Thyroid gland (tissue), 4 donors: ENCODE measurements at regions not wholly inside any gene's neighbourhood (a gene's known extent, or its start where the extent isn't known, plus 50 kb on each side); places are given as distances from the start of the nearest gene placed in this dataset.

Source experiments
- DNase-seq, 2 donors: peaks; one replicate each; pipeline ENCODE4 v3.0.0-alpha.2; 2019
- H3K27ac ChIP-seq, 3 donors: fragments of 200-600 bp; sonication (generic); 1 replicate in 2 of 3; 2 replicates in 1 of 3; pipeline ENCODE4 v1.5.1; 2016 to 2019; ENCODE audit warnings: mild to moderate bottlenecking in 1 of 3, moderate library complexity in 1 of 3
- H3K27me3 ChIP-seq: fragments of 200-600 bp; sonication (generic); one replicate; pipeline ENCODE4 v1.5.1; 2019
- H3K36me3 ChIP-seq, 2 donors: fragments of 200-600 bp; sonication (generic); one replicate each; pipeline ENCODE4 v1.5.1; 2016 to 2019
- H3K4me1 ChIP-seq, 2 donors: fragments of 200-600 bp; sonication (generic); one replicate each; pipeline ENCODE4 v1.5.1; 2017 to 2019
- H3K4me3 ChIP-seq, 3 donors: fragments of 200-600 bp; sonication (generic); replicated peaks in 1 of 3; 1 replicate in 2 of 3; 2 replicates in 1 of 3; pipeline ENCODE4 v1.5.1; 2016; ENCODE audit warnings: mild to moderate bottlenecking in 1 of 3
- H3K9me3 ChIP-seq: fragments of 200-600 bp; sonication (generic); one replicate; pipeline ENCODE4 v1.5.1; 2017
- POLR2A ChIP-seq, 2 donors: fragments of 450-650 bp; IDR thresholded peaks; one replicate each; pipeline ENCODE4 v1.6.1; 2017; ENCODE audit warnings: antibody characterized with exemption in 2 of 2, mild to moderate bottlenecking in 2 of 2, moderate library complexity in 1 of 2
- WGBS, 2 donors: methylation state at CpG; one replicate each; pipeline ENCODE4 v1.1.5; 2017; 5-methylcytosine and 5-hydroxymethylcytosine counted together
- intact Hi-C: fragments of 100-400 bp; cut with DNase I; formaldehyde crosslinking; loops from one replicate; pipeline ENCODE4 v1.15.1; 2023
- TF ChIP-seq, protein P1 (sequence below), 6 experiments: fragments of 200-600 bp in 3 of 6; fragments of 450-650 bp in 3 of 6; sonication (generic) in 3 of 6; IDR thresholded peaks; one replicate each; pipeline ENCODE4 v1.5.1; 2016 to 2019; ENCODE audit warnings: antibody characterized with exemption in 6 of 6, mild to moderate bottlenecking in 2 of 6, inconsistent platforms in 1 of 6, moderate library complexity in 1 of 6

GRCh38 chr1:82073071-82073470, 272.3 kb downstream of the ADGRL2 start:
- Histone ChIP-seq H3K36me3 (no peaks in the 10 kb centered on the region), H3K4me1 (peaks cover 16 to 23% of the 10 kb centered on the region in 2 donors), H3K27me3 (no peaks in the 10 kb centered on the region), H3K4me3 (no peak overlapping the region), H3K27ac (peak overlapping the region in 1 of 3 donors; percentile 6), H3K9me3 (no peaks in the 10 kb centered on the region)
- WGBS, 2 donors: 15% methylated on average over 1 of the region's 1 CpG
- intact Hi-C loops: no loop called here
- DNase-seq: peak; percentile 3
- no peak for TF ChIP-seq POLR2A (IDR thresholded peaks at IDR 0.05)
- TF ChIP-seq, protein P1, sequence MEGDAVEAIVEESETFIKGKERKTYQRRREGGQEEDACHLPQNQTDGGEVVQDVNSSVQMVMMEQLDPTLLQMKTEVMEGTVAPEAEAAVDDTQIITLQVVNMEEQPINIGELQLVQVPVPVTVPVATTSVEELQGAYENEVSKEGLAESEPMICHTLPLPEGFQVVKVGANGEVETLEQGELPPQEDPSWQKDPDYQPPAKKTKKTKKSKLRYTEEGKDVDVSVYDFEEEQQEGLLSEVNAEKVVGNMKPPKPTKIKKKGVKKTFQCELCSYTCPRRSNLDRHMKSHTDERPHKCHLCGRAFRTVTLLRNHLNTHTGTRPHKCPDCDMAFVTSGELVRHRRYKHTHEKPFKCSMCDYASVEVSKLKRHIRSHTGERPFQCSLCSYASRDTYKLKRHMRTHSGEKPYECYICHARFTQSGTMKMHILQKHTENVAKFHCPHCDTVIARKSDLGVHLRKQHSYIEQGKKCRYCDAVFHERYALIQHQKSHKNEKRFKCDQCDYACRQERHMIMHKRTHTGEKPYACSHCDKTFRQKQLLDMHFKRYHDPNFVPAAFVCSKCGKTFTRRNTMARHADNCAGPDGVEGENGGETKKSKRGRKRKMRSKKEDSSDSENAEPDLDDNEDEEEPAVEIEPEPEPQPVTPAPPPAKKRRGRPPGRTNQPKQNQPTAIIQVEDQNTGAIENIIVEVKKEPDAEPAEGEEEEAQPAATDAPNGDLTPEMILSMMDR (IDR thresholded peaks at IDR 0.05): no peak

GRCh38 chr1:82065916-82066315, 265.2 kb downstream of the ADGRL2 start:
- 64 to 89% methylated on average over 3 to 4 of the region's 4 CpGs for WGBS, 2 donors
- Histone ChIP-seq H3K36me3 (no peaks in the 10 kb centered on the region), H3K9me3 (no peaks in the 10 kb centered on the region), H3K4me1 (no peaks in the 10 kb centered on the region), H3K4me3 (no peak overlapping the region), H3K27ac (no peak overlapping the region), H3K27me3 (no peaks in the 10 kb centered on the region)
- no peak for DNase-seq
- intact Hi-C loops: no loop called here
- TF ChIP-seq, protein P1 (IDR thresholded peaks at IDR 0.05): no peak
- TF ChIP-seq POLR2A (IDR thresholded peaks at IDR 0.05): no peak

GRCh38 chr1:82064691-82065090, 264.0 kb downstream of the ADGRL2 start:
- WGBS, 2 donors: 37% methylated on average over 1 of the region's 1 CpG
- no peak for DNase-seq
- Histone ChIP-seq H3K4me1 (no peaks in the 10 kb centered on the region), H3K27ac (no peak overlapping the region), H3K36me3 (no peaks in the 10 kb centered on the region), H3K9me3 (no peaks in the 10 kb centered on the region), H3K4me3 (no peak overlapping the region), H3K27me3 (no peaks in the 10 kb centered on the region)
- intact Hi-C loops: no loop called here
- TF ChIP-seq, protein P1 (IDR thresholded peaks at IDR 0.05): no peak
- TF ChIP-seq POLR2A (IDR thresholded peaks at IDR 0.05): no peak

- H3K27me3 ChIP-seq: no peaks in the 10 kb centered on the region
- DNase-seq: no peak
- TF ChIP-seq POLR2A (IDR thresholded peaks at IDR 0.05): no peak
- TF ChIP-seq, protein P1 (IDR thresholded peaks at IDR 0.05): no peak
- 93 to 96% methylated on average over 2 of the region's 2 CpGs for WGBS, 2 donors
- no peaks in the 10 kb centered on the region for H3K36me3 ChIP-seq
- intact Hi-C loops: no loop called here
- no peak overlapping the region for H3K4me3 ChIP-seq
- H3K4me1 ChIP-seq: no peaks in the 10 kb centered on the region
- H3K9me3 ChIP-seq: no peaks in the 10 kb centered on the region
- no peak overlapping the region for H3K27ac ChIP-seq
Observed at GRCh38 chr1:82062206-82062605, 261.5 kb downstream of the ADGRL2 start.

GRCh38 chr1:82059959-82060358, 259.2 kb downstream of the ADGRL2 start:
- no peak for DNase-seq
- WGBS, 2 donors: 66 to 70% methylated on average over 3 of the region's 3 CpGs
- TF ChIP-seq POLR2A (IDR thresholded peaks at IDR 0.05): no peak
- TF ChIP-seq, protein P1 (IDR thresholded peaks at IDR 0.05): no peak
- Histone ChIP-seq H3K9me3 (no peaks in the 10 kb centered on the region), H3K4me1 (no peaks in the 10 kb centered on the region), H3K36me3 (no peaks in the 10 kb centered on the region), H3K4me3 (no peak overlapping the region), H3K27me3 (no peaks in the 10 kb centered on the region), H3K27ac (no peak overlapping the region)
- intact Hi-C loops: no loop called here
